SK-N-SH treated with all-trans-retinoic acid at 6 μM for 48 hours (cell line): ENCODE measurements at regions not wholly inside any gene's neighbourhood (a gene's known extent, or its start where the extent isn't known, plus 50 kb on each side); places are given as distances from the start of the nearest gene placed in this dataset.

Experiments used
- ARNTL ChIP-seq: fragments of 450-650 bp; formaldehyde crosslinking; IDR thresholded peaks from 2 replicates; pipeline ENCODE4 v1.5.0; 2020; ENCODE audit warnings: low read depth, mild to moderate bottlenecking, moderate library complexity, borderline replicate concordance
- CREB5 ChIP-seq: fragments of 250-450 bp; sonication (Bioruptor Pico); IDR thresholded peaks from 2 replicates; pipeline ENCODE4 v1.5.1; 2020; ENCODE audit warnings: low read depth, mild to moderate bottlenecking, moderate library complexity
- CSDC2 ChIP-seq: fragments of 250-450 bp; sonication (Bioruptor Pico); IDR thresholded peaks from 2 replicates; pipeline ENCODE4 v1.5.0; 2020; ENCODE audit warnings: mild to moderate bottlenecking, moderate library complexity
- GLIS3 ChIP-seq: fragments of 250-450 bp; sonication (Bioruptor Pico); IDR thresholded peaks from 2 replicates; pipeline ENCODE4 v1.5.0; 2020; ENCODE audit warnings: mild to moderate bottlenecking, moderate library complexity
- PATZ1 ChIP-seq: fragments of 250-450 bp; sonication (Bioruptor Pico); IDR thresholded peaks from 2 replicates; pipeline ENCODE4 v1.8.0; 2020; ENCODE audit warnings: mild to moderate bottlenecking, moderate library complexity, borderline replicate concordance
- TOX ChIP-seq: fragments of 250-450 bp; sonication (Bioruptor Pico); IDR thresholded peaks from 2 replicates; pipeline ENCODE4 v1.8.0; 2021; ENCODE audit warnings: mild to moderate bottlenecking, moderate library complexity, borderline replicate concordance
- TSHZ2 ChIP-seq: fragments of 250-450 bp; sonication (Bioruptor Pico); IDR thresholded peaks from 2 replicates; pipeline ENCODE4 v1.5.0; 2020; ENCODE audit warnings: mild to moderate bottlenecking, moderate library complexity
- ZC3H10 ChIP-seq: fragments of 250-450 bp; sonication (Bioruptor Pico); IDR thresholded peaks from 2 replicates; pipeline ENCODE4 v1.5.1; 2021; ENCODE audit warnings: mild to moderate bottlenecking, moderate library complexity
- ZFP3 ChIP-seq: fragments of 250-450 bp; sonication (Bioruptor Pico); IDR thresholded peaks from 2 replicates; pipeline ENCODE4 v1.5.0; 2020; ENCODE audit warnings: mild to moderate bottlenecking, moderate library complexity
- ZNF8 ChIP-seq: fragments of 450-650 bp; formaldehyde crosslinking; IDR thresholded peaks from 2 replicates; pipeline ENCODE4 v1.5.0; 2020; ENCODE audit warnings: mild to moderate bottlenecking, moderate library complexity
- TF ChIP-seq, protein P1 (sequence below): fragments of 250-450 bp; sonication (Bioruptor Pico); IDR thresholded peaks from 2 replicates; pipeline ENCODE4 v1.5.1; 2021; ENCODE audit warnings: mild to moderate bottlenecking, moderate library complexity

GRCh38 chr5:6084376-6084775 lies 294.0 kb downstream of the MED10 start:
- TF ChIP-seq ZC3H10 (no peak), ZNF8 (CRISPR knock-in tag) (no peak), PATZ1 (CRISPR knock-in tag) (no peak), CREB5 (CRISPR knock-in tag) (no peak), ARNTL (CRISPR knock-in tag) (no peak), TOX (no peak), GLIS3 (CRISPR knock-in tag) (no peak), TSHZ2 (CRISPR knock-in tag) (no peak), CSDC2 (CRISPR knock-in tag) (no peak), ZFP3 (CRISPR knock-in tag) (no peak)
- TF ChIP-seq, protein P1, sequence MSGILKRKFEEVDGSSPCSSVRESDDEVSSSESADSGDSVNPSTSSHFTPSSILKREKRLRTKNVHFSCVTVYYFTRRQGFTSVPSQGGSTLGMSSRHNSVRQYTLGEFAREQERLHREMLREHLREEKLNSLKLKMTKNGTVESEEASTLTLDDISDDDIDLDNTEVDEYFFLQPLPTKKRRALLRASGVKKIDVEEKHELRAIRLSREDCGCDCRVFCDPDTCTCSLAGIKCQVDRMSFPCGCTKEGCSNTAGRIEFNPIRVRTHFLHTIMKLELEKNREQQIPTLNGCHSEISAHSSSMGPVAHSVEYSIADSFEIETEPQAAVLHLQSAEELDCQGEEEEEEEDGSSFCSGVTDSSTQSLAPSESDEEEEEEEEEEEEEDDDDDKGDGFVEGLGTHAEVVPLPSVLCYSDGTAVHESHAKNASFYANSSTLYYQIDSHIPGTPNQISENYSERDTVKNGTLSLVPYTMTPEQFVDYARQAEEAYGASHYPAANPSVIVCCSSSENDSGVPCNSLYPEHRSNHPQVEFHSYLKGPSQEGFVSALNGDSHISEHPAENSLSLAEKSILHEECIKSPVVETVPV (CRISPR knock-in tag): no peak
